ENCODE measurements at regions not wholly inside any gene's neighbourhood (a gene's known extent, or its start where the extent isn't known, plus 50 kb on each side); places are given as distances from the start of the nearest gene placed in this dataset.

DNA sequence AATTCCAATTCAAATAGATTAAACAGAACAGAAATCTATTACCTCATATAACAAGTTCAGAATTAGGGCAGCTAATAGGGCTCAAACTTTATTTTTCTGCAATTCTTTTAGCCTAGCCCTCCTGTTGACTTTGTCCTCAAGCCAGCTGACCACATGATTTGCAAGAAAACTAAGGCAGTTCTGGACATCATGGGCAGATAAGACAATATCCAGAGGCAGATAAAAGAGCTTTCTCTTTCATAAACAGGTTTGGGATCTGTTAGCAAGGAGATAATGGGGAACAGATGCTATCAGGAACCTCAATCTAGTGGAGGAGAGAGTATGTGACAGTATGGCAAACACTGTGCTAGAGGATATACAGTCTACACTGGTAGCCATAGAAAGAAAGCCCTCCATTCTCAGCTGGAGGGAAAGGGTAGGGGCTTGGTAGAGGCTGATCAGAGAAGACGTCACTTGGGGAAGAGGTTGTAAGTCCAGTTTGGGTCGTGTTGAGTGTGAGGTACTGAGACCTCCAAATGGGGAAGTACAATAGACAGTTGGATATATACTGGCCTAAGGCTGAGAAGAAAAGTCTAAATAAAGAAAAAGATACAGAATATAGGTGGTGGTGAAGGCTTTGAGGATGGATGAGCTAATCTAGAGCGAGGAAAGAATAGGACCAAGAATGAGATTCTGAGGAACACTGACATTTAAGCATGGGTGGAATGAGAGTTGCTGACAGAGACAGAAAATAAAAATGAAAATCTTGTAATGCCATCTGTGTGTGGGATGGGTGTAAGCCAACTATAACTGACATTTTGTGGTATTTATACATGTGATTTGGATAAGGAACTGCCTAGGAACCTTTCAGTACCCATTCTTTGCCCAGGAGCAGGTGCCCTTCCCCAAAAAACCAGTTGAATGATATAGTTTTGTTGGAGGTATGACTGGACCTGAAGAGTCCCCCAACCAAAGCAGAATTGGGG, 67.4 kb downstream of the CYB561 start:
- no peak overlapping the region for H3K4me3 ChIP-seq (ENCODE audit: control insufficient read depth, low read depth, low read length)
- no peak for DNase-seq (ENCODE audit: low read depth)
- TF ChIP-seq, protein P1, sequence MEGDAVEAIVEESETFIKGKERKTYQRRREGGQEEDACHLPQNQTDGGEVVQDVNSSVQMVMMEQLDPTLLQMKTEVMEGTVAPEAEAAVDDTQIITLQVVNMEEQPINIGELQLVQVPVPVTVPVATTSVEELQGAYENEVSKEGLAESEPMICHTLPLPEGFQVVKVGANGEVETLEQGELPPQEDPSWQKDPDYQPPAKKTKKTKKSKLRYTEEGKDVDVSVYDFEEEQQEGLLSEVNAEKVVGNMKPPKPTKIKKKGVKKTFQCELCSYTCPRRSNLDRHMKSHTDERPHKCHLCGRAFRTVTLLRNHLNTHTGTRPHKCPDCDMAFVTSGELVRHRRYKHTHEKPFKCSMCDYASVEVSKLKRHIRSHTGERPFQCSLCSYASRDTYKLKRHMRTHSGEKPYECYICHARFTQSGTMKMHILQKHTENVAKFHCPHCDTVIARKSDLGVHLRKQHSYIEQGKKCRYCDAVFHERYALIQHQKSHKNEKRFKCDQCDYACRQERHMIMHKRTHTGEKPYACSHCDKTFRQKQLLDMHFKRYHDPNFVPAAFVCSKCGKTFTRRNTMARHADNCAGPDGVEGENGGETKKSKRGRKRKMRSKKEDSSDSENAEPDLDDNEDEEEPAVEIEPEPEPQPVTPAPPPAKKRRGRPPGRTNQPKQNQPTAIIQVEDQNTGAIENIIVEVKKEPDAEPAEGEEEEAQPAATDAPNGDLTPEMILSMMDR (IDR thresholded peaks at IDR 0.05; ENCODE audit: control insufficient read depth, insufficient read depth, low read depth, low read length, missing control alignments): no peak

DNA sequence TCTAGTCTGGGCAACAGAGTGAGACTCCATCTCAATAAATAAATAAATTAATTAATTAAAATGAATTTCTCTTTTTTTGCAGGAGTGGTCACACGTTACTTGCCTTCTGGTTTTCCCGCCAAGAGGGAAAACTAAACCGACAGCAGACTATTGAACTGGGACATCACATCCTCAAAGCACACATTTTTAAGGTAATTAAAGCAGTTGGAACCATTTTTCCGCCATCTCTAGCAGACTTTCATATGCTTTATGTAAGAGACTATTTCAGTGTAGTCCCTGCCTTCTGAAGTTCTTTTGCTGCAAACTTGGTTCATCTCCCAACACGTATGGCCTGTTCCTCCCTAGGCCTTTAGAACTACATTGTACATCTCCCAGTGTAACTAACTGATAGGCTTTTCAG, 66.5 kb downstream of the CYB561 start:
- DNase-seq (ENCODE audit: low read depth): no peak
- no peak overlapping the region for H3K4me3 ChIP-seq (ENCODE audit: control insufficient read depth, low read depth, low read length)
- TF ChIP-seq, protein P1 (IDR thresholded peaks at IDR 0.05; ENCODE audit: control insufficient read depth, insufficient read depth, low read depth, low read length, missing control alignments): no peak

DNA sequence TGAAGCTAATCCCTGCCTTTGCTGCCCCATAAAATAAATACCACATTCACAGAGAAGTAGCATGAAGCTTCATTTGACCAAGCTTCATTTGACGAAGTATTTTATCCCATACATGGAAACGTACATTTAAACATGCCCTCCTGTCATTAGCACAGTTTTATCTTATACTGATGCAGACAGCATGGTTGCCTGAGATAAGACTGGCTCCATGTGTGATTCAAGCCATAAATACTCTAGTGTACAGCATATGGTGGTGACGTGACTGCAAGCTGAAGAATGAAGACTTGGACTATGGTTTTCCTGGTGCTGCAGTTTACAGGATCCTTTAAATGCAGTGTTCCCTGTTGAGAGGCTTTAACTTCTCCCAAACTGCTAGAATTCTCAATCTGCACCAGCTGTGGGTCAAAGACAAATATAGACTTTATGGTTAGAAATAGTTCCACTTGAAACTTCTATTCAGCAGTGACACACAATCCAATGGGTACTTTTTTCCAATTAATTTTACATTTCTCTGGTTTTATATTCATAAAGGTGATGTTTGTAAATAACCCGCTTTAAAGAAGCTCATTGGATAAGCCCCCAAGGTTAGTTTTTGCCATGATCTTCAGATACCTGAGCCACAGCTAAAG, 64.9 kb downstream of the CYB561 start:
- TF ChIP-seq, protein P1 (IDR thresholded peaks at IDR 0.05; ENCODE audit: control insufficient read depth, insufficient read depth, low read depth, low read length, missing control alignments): no peak

DNA sequence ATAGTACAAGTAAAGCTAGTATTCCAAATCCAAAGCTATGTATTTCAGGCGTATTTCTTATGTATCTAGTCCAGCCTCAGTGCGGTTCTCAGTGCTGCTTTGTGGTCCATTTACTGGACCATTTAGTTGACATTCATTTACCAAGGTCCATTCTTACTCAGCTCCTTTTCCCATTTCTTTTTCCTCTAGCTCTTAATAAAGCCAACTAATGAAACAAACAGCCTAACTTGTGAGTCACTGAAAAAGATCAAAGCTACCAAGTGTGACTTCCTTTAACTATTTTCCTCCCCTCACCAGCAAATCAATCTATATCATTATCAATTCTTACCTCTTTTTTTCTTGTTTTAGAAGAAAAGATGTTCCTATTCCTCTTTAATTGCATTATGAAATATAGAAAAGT, 64.0 kb downstream of the CYB561 start:
- no peak overlapping the region for H3K4me3 ChIP-seq (ENCODE audit: control insufficient read depth, low read depth, low read length)
- DNase-seq (ENCODE audit: low read depth): no peak
- TF ChIP-seq, protein P1 (IDR thresholded peaks at IDR 0.05; ENCODE audit: control insufficient read depth, insufficient read depth, low read depth, low read length, missing control alignments): no peak

More for the DNA sequence above, 64.9 kb downstream of the CYB561 start:
- DNase-seq (ENCODE audit: low read depth): no peak
- no peak overlapping the region for H3K4me3 ChIP-seq (ENCODE audit: control insufficient read depth, low read depth, low read length)

All from AG09309 (cell line).